ENCODE measurements at regions not wholly inside any gene's neighbourhood (a gene's known extent, or its start where the extent isn't known, plus 50 kb on each side); places are given as distances from the start of the nearest gene placed in this dataset.

DNA sequence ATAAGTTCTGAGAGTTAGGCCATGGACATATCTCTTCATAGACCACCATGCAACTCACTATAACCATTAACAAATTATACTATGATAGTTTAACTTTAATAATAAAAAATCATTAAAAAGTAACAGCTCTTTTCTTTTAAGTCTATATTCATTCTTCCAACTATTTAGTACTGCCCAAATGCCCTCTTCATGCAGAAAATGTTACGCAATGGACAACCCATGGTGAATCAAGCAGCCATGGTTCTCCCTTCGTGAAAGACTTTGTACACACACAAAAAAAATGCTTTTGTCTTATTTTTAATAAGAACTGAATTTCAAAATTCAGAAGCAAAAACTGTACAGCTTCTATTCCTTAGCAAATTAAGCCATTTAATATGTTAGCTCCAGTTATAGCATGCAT, 401.1 kb downstream of the EFNA5 start:
- intact Hi-C loops (cut with DNase I), result no loop called here
- ATAC-seq, result no peak
- Histone ChIP-seq H3K27ac (no peak overlapping the region), H3K4me3 (no peak overlapping the region), H3K36me3 (no peaks in the 10 kb centered on the region), H3K27me3 (no peaks in the 10 kb centered on the region), H3K9me3 (no peaks in the 10 kb centered on the region), H3K4me1 (no peaks in the 10 kb centered on the region)
- no peak for DNase-seq
- TF ChIP-seq, protein P1, sequence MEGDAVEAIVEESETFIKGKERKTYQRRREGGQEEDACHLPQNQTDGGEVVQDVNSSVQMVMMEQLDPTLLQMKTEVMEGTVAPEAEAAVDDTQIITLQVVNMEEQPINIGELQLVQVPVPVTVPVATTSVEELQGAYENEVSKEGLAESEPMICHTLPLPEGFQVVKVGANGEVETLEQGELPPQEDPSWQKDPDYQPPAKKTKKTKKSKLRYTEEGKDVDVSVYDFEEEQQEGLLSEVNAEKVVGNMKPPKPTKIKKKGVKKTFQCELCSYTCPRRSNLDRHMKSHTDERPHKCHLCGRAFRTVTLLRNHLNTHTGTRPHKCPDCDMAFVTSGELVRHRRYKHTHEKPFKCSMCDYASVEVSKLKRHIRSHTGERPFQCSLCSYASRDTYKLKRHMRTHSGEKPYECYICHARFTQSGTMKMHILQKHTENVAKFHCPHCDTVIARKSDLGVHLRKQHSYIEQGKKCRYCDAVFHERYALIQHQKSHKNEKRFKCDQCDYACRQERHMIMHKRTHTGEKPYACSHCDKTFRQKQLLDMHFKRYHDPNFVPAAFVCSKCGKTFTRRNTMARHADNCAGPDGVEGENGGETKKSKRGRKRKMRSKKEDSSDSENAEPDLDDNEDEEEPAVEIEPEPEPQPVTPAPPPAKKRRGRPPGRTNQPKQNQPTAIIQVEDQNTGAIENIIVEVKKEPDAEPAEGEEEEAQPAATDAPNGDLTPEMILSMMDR (IDR thresholded peaks at IDR 0.05), result no peak
- WGBS, 2 donors, result 82 to 89% methylated on average over 2 of the region's 2 CpGs

DNA sequence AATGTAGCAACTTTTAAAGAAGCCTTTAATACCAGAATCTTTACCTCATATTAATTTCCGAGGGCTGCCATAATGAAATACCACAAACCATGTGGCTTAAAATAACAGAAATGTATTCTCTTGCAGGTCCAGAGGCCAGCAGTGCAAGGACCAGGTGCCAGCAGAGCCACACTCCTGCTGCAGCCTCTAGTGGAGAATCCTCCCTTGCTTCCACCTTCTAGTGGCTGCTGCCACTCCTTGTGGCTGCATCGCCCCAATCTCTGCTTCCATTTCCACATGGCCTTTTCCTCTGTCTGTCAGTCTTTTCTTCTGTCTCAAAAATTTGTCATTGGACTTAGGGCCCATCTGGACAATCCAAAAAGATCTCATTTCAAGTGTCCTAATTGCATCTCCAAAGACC, 401.5 kb downstream of the EFNA5 start:
- intact Hi-C loops (cut with DNase I), result no loop called here
- H3K27me3 ChIP-seq, result no peaks in the 10 kb centered on the region
- H3K27ac ChIP-seq, result no peak overlapping the region
- no peak overlapping the region for H3K4me3 ChIP-seq
- DNase-seq, result no peak
- ATAC-seq, result no peak
- TF ChIP-seq, protein P1 (IDR thresholded peaks at IDR 0.05), result no peak
- no peaks in the 10 kb centered on the region for H3K4me1 ChIP-seq
- WGBS, 2 donors, result 82 to 94% methylated on average over 2 of the region's 2 CpGs
- H3K9me3 ChIP-seq, result no peaks in the 10 kb centered on the region
- H3K36me3 ChIP-seq, result no peaks in the 10 kb centered on the region

DNA sequence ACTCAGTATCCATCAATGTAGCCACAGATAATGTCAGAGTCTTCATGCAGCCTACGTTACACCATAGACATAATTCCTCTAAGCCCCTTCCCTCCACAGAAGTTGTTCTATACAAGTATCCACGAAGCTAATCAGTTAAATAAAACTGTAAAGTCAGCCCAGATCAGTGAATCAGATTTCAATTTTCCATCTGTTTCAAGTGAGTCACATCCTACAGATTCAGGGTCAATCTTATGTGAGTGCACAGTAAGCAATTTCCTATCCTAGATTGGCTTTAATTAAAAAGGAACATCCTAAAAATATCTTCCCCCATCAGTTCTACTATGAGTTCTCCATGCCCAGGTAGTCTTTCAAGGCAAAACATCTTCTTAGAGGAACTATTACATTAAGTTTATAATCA, 402.5 kb downstream of the EFNA5 start:
- intact Hi-C loops (cut with DNase I), result no loop called here

DNA sequence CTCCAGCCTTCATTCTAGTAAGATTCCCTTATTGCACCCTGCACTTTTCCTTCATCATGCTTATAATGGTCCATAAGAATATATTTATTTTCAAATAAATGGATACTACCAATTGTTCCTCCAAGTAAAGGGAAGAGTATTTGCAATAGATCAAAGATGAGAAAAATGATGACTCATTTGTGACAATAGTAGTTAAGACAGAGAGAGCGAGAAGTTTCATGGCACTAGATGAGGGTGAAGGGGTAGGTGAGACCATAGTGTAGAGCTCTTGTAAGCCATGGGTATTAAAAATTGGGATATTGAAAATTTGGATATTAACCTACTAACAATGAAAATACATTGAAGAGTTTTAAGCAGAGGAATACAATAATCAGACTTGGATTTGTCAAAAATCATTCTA, 404.6 kb downstream of the EFNA5 start:
- Histone ChIP-seq H3K27ac (no peak overlapping the region), H3K9me3 (peaks cover 0 to 6% (median 0%) of the 10 kb centered on the region in 11 donors), H3K36me3 (no peaks in the 10 kb centered on the region), H3K4me3 (no peak overlapping the region), H3K4me1 (peaks cover 0 to 6% (median 0%) of the 10 kb centered on the region in 9 donors), H3K27me3 (no peaks in the 10 kb centered on the region)
- TF ChIP-seq, protein P1 (IDR thresholded peaks at IDR 0.05), result no peak
- 93 to 100% methylated on average over 1 of the region's 1 CpG for WGBS, 2 donors
- no peak for ATAC-seq
- intact Hi-C loops (cut with DNase I), result no loop called here
- DNase-seq, result no peak

More for the DNA sequence above, 402.5 kb downstream of the EFNA5 start:
- no peak for DNase-seq
- H3K27ac ChIP-seq, result no peak overlapping the region
- H3K4me3 ChIP-seq, result no peak overlapping the region
- H3K9me3 ChIP-seq, result no peaks in the 10 kb centered on the region
- ATAC-seq, result no peak
- WGBS, 2 donors, result 70 to 71% methylated on average over 2 of the region's 2 CpGs
- TF ChIP-seq, protein P1 (IDR thresholded peaks at IDR 0.05), result no peak
- no peaks in the 10 kb centered on the region for H3K27me3 ChIP-seq
- no peaks in the 10 kb centered on the region for H3K36me3 ChIP-seq
- H3K4me1 ChIP-seq, result peaks cover 0 to 6% (median 0%) of the 10 kb centered on the region in 9 donors
